ENCODE measurements at regions not wholly inside any gene's neighbourhood (a gene's known extent, or its start where the extent isn't known, plus 50 kb on each side); places are given as distances from the start of the nearest gene placed in this dataset.

DNA sequence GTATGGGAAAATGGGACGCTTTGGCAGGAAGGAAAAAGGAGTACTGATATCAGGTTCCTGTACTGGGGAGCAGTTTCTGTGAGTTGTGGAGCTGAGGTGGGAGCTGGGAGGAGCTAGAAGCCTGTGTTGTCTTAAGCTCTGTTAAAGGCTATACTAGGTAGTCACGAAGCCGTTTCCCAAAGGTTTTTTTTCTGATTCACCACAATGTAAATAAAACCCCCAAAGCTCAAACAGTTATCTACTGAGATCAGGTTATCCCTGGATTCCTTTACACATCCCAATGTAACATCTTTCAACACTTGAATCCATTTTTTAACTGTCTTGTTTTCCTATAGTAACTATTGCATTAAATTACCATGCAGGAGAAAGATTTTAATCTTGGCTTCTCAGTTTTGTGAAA, 297.4 kb upstream of the SFRP2 start:
- DNase-seq: peak; percentile 16

DNA sequence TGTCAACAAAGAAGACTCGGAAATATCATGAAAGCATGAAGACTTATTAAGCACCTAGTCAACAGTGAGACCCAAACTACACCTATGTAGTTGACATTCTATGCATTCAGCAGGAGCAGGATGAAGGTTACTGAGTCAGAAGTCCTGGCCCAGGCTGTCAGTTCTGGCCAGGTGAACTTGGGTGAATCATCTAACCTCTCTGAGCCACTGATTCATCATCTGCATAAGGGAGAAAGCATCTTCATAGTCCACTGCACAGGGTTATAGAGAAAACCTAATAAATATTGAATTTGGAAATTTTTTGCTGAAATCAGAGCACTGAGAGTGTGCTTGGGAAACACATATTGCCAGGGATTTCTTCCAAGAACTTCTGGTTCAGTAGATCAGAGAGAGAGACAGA, 296.0 kb upstream of the SFRP2 start:
- DNase-seq: peak; percentile 27

DNA sequence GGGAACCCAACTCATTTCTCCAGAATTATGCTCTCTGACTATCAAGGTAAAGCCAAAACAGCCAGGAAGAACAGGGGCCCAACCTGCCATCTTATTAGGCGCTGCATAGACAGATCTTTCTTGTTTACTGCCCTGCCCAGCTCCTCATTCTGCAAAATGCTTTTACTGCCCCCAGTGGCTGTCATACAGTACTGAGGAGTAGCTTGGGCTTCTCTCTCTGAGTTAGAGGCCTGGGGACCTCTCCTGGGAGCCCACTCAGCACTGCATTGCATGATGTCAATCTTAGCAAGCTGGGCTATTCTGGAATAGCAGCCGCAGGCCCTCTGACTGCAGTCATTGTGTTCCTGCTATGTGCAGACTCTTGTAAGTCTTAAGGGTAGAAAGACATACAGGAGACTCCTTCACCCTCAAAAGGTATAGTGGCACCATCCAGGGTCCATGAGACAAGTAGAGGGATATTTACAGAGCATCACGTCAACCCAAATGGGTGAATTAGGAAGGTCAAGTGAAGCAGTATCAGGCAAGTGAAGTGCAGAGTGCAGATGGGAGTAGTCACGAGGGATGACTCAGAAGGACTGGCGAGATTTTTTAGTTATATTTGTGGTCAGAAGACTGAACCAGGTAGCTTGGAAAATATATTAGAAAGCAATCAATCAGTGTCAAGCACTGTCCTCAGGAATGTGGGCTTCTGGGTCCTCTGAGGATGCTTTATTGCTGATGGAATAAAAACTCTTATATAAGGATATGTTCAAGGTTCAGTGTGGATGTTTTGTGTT, 294.1 kb upstream of the SFRP2 start:
- DNase-seq: peak; percentile 46

DNA sequence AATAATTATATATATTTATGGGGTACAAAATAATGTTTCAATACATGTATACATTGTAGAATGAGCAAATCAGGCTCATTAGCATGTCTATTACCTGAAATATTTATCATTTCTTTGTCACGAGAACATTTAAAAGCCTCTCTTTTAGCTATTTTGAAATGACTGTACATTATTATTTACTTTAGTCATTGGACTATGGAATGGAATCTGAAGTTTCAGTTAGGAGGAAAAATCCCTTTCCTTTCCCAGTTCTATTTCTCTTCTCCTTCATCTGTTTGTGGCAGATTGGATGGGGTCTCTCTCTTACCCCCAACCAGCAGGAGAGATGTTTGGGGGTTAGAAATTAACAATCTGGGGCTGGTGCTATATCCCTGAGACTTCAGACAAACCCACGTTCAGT, 292.5 kb upstream of the SFRP2 start:
- DNase-seq: no peak

DNA sequence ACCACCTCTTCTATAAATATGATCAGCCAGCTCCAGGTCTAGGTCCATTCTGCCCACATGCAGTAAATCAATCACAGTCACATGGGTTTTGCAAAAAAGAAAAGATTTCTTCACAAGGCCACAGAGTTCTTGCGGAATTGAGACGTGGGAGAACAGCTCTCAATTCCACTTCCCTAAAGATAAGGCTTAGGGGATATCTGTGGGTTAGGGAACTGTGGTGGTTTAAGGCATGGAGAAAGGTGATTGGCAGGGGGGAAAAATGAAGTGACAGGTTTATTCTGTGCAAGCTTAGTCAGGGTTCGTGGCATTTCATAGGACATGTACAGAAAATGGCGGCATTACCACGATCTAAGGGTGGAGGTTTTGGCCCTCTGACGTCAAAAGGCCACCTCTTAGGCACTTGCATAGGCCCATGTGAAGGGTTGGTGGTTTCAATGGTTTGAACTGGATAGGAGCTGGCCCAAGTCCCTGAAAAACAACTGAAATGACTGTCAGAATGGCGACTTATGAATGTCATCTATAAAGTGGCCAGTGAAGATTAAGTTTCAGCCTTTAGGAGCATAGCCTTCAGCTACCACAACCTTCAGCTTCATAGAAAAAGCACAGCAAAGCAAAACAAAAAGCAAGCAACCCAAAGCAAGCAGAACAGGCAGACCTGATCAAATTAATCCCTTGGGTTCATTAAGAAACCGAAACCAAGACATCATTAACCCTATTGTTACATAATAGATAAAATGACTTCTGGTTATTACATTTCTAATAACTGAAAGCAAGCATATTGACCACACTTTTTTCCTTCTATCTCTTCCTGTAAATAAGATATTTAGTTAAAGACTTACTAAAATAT, 289.8 kb upstream of the SFRP2 start:
- no peak for DNase-seq

DNA sequence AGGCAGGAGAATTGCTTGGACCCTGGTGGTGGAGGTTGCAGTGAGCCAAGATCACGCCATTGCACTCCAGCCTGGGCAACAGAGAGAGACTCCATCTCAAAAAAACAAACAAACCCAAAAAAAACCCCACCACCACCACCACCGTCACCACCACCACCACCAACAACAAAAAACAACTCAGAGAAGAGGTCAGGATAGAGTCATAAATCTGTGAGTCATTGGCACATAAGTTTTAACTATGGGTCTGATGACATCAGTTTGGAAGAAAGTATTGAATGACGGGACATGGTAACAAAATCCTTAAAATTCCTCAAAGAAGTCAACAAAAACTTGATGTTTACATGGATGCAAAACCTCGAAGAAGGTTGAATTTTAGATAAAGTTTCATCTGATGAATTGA, 288.0 kb upstream of the SFRP2 start:
- DNase-seq: peak; percentile 26

DNA sequence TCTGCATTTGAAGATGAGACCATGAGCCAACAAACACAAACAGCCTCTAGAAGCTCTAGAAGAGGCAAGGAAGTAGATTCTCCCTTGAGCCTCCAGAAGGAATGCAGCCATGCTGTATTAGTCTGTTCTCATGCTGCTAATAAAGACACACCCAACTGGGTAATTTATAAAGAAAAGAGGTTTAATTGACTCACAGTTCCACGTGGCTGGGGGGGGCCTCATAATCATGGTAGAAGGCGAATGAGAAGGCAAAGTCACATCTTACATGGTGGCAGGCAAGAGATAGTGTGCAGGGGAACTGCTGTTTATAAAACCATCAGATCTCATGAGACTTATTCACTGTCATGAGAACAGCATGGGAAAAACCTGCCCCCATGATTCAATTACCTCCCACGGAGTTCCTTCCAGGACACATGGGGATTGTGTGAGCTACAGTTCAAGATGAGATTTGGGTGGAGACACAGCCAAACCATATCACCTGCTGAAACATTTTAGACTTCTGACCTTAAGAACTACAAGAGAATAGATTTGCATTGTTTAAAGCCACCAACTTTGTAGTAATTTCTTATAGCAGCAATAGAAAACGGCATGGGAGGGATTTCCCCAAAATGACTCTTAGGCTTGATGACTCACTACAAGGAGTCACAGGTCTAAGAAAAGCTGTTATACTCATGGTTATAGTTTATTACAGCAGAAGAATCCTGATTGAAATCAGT, 284.4 kb upstream of the SFRP2 start:
- peak; percentile 77 for DNase-seq

DNA sequence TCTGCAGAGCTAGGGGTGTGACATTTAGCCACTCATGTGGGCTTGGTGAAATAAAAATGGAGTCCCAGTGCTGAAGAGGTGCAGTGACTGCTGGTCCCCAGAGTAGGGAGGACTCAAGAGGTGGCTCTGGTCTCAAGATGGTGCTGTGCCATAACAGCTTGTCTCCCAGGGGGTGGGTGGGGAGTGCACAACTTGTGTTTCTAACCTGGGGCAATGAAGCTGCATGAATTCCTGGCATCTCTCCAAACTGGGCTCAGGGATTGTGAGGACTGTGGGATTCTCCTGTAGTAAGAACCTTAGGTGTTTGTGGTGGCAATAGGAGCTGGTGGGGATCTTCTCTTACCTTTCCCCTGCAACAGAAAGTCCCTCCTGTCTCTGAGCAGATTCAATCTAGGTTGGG, 278.9 kb upstream of the SFRP2 start:
- DNase-seq: no peak

DNA sequence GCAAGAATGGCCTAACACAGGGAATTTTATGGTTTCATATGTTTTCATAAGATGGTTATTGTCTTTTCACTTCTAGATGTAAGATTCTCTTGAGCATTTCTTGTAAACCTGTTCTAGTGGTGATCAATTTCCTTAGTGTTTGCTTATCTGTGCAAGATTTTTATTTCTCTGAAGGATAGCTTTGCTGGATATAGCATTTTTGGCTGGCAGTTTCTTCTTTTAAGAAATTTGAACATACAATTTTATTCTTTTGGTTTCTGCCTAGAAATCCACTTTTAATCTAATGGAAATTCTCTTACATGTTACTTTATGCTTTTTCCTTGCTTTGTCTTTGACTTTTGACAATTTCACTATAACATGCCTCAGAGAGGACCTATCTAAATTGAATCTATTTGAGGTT, 276.5 kb upstream of the SFRP2 start:
- DNase-seq: no peak

DNA sequence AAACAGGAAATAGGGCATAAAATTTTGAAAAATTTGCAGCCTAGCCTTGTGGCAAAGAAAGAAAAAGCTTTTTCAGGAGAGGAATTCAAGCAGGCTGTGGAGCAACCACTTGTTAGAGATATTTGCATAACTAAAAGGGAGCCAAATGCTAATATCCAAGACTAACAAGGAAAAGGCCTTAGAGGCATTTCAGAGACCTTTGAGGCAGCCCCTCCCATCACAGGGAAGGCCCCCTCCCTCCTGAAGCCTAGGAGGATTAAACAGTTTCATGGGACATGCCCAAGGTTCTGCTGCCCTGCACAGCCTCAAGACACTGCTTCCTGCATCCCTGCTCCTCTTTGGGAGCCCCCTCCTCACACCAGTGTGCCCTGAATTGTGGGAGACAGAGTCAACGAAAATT, 275.4 kb upstream of the SFRP2 start:
- DNase-seq: no peak

DNA sequence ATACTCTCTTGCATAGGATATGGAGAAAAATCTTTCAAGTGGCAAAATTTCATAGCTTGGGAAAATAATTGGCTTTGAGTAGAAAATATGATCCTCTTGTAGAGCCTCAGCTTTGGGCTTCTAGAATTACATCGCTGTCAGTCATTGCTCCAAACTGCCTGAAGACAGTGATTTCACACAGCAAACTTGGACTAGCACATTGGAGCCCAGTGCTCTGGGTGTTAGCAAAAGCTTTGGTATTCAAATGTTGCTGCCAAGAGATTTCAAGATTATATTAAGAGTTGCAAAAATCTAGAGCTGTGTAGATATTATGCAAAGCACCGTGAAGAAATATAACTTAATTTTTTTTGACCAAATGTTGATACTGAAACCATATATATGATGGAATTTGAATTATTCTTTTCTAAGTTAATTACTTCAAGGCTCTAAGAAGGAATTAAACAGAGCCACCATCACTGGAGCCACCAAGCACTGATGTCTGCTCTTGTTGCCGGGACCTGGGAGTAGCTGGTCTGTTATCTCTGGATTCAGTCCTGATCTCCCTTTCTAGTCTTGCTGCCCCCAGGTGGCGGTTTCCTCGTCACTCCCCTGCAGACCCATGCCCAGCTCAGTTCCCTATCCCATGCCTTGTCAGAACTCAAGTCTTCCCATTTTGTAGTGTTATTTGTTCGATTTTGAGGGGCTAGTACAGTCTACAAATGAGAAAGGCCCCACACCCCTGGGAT, 260.7 kb upstream of the SFRP2 start:
- DNase-seq: peak; percentile 84

DNA sequence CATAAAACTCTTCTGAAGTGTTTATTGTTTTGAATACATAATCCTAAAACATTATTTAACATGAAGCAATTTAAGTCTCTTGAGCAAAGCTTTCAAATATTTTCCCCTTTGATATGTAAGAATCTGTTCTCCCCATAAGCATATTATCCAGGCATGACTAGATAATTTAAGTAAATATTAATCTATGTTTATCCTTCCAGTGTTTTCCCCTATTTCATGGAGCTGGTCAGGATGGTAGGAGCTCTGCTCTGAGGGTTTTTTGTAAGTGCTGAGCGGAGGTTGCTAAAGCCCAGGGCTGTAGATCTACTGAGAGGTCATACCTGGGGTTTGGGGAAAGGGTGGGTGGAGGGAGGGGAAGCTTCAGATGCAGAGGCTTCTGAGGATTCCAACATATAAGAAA, 258.9 kb upstream of the SFRP2 start:
- no peak for DNase-seq

DNA sequence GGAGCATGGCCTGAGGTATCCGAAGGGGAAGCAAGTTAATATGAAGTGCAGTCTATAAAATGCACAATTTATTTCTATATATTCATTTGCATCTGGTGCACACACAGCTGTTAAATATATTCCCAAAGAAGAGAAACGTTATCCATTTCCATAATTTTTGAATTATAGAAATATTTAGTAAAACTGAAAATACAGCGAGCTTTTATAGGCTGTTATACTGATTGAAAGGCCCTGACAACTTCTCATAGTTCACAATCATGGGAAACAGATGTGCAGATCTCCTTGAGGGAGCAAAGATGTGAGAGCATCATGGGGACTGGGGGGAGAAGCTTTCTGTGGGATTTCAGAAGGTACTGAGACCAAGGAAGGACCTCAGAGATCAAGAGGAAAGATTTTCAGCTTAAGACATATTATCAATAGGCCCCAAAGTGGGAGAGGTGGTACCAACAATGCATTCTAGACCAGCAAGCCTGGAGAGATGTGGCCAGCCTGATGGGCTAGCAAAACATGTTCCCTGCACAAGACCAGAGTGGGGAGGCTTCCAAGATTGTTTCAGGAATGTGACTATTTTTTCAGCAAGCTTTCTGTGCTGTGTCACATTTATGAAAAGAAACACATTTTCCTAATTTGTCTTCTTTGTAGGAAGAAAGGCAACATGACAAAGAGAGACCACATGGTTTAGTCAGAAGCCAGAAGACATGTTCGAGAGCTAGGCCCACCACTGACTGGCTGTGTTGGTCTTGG, 256.0 kb upstream of the SFRP2 start:
- peak; percentile 37 for DNase-seq

DNA sequence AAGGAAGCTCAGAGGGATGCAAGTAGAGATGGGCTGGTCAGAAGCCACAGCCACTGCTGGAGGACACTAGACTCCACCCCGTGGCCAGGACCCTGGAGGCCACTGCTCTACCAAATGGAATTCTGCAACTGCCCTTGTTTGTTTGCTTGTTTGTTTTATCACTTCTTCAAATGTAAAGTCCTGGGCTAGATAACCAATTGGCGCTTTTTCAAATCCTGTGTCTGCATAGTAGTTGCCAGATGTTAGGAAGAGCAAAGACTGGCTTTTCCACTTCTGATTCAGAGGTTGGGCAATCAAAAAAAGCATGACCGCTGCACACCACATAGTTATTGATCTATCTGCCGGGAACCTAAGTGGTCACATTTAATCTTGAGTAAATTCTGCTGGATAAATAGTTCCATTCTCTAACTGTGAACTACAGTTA, 255.2 kb upstream of the SFRP2 start:
- no peak for DNase-seq

DNA sequence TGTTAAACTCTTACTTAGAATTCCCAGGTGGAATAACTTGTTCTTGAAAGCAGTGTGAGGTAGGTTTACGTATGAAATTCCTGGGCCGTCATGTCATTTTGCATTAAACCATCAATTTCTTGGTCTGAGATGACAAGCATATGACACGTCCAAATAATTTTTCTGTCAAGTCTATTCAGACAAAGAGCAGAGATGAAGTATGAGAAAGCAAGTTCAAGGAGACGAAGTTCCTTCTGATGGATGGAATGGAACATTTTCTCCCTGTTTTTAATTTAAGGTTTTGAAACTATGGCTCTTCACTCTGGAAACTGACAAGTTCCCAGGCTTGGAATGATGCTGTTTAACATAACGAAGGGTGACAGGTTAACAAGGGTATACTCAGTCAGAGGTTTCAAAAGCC, 252.8 kb upstream of the SFRP2 start:
- no peak for DNase-seq

DNA sequence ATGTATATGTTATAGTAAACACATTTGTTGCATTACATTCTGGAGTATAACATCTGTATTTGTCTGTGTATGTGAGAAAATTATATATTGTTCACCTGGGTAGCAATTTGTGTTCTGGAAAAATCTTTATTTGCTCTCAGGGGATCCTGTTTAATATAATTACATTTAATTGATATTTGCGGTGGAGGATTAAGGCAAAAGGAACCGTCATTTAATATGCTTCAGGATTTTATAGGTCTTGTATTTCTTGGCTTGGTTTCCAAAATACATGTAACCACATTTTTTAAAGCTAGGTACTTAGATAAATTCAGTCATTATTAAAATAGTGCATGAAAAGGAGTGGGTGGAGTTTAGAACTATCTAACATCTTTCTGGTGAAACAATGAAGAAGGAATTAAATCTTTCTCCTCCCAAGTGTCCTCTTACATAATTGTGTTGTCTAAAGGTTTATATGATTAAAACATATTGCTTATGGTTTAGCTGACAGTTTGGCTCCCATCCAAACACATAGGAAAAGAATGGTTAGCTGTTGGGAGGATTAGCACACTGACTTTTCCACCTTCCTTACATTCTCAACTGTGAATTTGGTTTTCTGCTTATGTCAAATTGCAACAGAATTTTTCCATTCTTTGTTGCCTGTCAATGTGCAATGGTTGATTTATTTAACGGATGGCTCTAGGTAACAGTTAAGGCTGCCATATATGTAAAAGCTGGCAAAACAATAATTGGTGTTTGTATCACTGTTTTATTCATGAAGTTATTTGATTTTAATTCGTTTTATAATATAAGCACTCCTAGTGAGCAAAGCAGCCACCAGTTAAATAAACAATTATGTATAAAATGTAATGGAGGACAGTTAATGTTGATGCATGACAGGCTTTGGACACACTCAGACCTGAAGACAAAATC, 250.8 kb upstream of the SFRP2 start:
- peak; percentile 40 for DNase-seq

DNA sequence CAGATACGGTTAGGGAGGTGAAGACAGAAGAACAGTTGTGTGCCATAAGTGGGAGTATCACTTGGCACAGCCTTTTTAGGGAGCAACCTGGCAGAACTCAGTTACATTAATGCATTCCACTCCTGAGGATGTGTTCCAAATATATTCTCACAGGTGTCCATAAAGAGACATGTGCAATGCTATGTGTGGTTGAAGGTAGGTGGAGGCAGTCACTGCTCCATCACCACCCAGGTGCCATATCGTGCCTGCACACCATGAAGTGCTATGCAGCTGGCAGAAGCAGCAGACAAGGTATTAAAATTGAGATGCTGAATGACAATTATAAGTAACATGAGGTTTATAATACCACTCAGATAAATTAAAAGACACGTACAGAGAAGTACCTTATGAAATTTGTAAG, 248.0 kb upstream of the SFRP2 start:
- DNase-seq: no peak

DNA sequence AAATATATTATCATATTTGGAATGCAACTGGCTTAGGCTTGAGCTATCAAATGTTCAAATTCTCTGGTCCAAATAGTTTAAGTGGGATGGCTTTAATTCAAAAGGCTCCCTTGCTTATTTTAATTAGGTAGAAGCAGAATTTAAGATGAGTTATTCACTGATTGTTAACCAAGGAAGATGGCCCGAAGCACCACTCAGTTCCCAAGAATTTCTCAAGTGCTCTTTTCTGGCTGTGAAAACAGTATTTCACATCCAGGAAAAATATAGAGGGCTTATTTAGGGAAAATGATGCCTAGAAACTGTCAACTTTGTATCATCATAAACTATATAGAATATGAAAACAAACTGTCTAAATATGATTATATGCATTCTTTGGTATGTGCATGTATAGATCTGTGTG, 246.5 kb upstream of the SFRP2 start:
- peak; percentile 55 for DNase-seq

DNA sequence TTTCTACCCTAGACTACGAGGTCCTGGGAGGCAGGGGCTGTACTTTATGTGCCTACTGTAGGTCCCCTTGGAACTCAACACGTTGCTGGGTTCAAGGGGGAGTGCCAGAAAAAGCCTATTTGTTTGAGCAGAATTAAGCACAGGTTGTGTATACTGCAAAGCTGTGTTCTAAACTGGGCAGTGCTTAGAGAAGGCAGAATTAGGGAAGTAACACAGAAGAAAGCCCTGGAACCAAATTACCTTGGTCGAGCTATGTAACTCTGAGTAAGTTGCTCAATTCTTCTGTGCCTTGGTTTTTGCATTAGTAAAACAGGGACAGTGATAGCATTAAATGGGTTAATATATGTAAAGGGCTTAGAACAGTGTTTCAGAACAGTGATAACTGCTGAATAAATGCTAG, 245.0 kb upstream of the SFRP2 start:
- no peak for DNase-seq

DNA sequence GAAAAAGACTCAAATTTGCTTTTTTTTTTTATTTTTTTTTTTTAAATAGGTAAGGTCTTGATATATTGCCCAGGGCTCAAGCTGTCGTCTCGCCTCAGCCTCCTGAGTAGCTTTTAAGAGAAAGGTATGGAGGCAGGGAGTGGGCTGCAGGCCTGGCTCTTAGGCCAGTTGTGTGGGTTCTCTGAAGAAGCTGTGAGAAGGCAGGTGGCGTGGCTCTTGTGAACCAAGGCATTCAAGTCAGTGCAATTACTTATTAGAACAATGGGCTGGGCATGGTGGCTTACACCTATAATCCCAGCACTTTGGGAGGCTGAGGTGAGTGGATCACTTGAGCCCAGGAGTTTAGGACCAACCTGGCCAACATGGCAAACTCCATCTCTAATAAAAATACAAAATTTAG, 244.0 kb upstream of the SFRP2 start:
- DNase-seq: no peak

DNA sequence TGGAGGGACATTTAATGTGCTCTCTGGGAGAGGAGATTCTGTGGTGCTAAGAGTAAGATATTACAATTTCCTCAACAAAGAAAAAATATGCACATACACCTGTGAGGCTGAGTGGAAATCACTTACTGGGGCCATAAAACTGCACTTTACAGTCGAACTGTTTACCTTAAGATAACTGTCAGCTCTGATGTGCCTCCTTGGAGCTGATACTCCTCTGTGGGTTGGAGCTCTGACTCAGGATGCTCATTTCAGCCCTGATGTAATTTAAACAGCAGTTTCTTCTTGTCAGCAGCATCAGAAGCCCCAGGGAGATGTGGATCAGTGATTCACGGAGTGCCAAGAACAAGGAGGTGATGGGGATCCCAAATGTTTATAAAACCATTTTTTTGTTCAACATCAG, 241.9 kb upstream of the SFRP2 start:
- DNase-seq: peak; percentile 47
